ENCODE measurements at regions not wholly inside any gene's neighbourhood (a gene's known extent, or its start where the extent isn't known, plus 50 kb on each side); places are given as distances from the start of the nearest gene placed in this dataset.

GRCh38 chr14:97177016-97177415 lies 379.8 kb downstream of the VRK1 start:
- no peaks in the 10 kb centered on the region for H3K9me3 ChIP-seq
- no peaks in the 10 kb centered on the region for H3K36me3 ChIP-seq
- TF ChIP-seq POLR2AphosphoS5 (IDR thresholded peaks at IDR 0.05) (no peak), POLR2A (IDR thresholded peaks at IDR 0.05) (no peak)
- TF ChIP-seq, protein P1, sequence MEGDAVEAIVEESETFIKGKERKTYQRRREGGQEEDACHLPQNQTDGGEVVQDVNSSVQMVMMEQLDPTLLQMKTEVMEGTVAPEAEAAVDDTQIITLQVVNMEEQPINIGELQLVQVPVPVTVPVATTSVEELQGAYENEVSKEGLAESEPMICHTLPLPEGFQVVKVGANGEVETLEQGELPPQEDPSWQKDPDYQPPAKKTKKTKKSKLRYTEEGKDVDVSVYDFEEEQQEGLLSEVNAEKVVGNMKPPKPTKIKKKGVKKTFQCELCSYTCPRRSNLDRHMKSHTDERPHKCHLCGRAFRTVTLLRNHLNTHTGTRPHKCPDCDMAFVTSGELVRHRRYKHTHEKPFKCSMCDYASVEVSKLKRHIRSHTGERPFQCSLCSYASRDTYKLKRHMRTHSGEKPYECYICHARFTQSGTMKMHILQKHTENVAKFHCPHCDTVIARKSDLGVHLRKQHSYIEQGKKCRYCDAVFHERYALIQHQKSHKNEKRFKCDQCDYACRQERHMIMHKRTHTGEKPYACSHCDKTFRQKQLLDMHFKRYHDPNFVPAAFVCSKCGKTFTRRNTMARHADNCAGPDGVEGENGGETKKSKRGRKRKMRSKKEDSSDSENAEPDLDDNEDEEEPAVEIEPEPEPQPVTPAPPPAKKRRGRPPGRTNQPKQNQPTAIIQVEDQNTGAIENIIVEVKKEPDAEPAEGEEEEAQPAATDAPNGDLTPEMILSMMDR (IDR thresholded peaks at IDR 0.05): no peak
- H3K27ac ChIP-seq: no peak overlapping the region
- intact Hi-C loops (cut with DNase I): no loop called here
- DNase-seq (ENCODE audit: low spot score): no peak
- 54% methylated on average over 6 of the region's 6 CpGs for WGBS
- H3K27me3 ChIP-seq (replicated peaks; ENCODE audit: insufficient read depth): no peaks in the 10 kb centered on the region
- no peak overlapping the region for H3K4me3 ChIP-seq
- H3K4me1 ChIP-seq (replicated peaks): no peaks in the 10 kb centered on the region

DNA sequence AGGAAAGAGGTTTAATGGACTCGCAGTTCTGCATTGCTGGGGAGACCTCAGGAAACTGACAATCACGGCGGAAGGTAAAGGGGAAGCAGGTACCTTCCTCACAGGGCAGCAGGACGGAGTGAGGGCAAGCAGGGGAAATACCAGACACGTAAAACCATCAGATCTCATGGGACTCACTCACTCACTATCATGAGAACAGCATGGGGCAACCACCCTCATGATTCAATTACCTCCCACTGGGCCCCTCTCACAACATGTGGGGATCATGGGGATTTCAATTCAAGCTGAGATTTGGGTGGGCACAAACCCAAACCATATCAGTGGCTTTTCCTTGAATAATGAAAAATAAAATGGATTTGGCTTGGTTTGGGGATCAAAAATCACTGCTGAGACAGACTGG lies 380.5 kb downstream of the VRK1 start:
- H3K36me3 ChIP-seq: no peaks in the 10 kb centered on the region
- no peak overlapping the region for H3K4me3 ChIP-seq
- no peak for DNase-seq (ENCODE audit: low spot score)
- intact Hi-C loops (cut with DNase I): no loop called here
- 55% methylated on average over 5 of the region's 5 CpGs for WGBS
- no peaks in the 10 kb centered on the region for H3K4me1 ChIP-seq (replicated peaks)
- TF ChIP-seq POLR2AphosphoS5 (IDR thresholded peaks at IDR 0.05): no peak
- TF ChIP-seq, protein P1 (IDR thresholded peaks at IDR 0.05): no peak
- no peaks in the 10 kb centered on the region for H3K9me3 ChIP-seq
- no peak overlapping the region for H3K27ac ChIP-seq
- no peaks in the 10 kb centered on the region for H3K27me3 ChIP-seq (replicated peaks; ENCODE audit: insufficient read depth)

GRCh38 chr14:97178781-97179180 lies 381.6 kb downstream of the VRK1 start:
- H3K27me3 ChIP-seq (replicated peaks; ENCODE audit: insufficient read depth): no peaks in the 10 kb centered on the region
- H3K27ac ChIP-seq: no peak overlapping the region
- no peaks in the 10 kb centered on the region for H3K36me3 ChIP-seq
- no peaks in the 10 kb centered on the region for H3K4me1 ChIP-seq (replicated peaks)
- no peak overlapping the region for H3K4me3 ChIP-seq
- H3K9me3 ChIP-seq: no peaks in the 10 kb centered on the region
- intact Hi-C loops (cut with DNase I): no loop called here
- 65% methylated on average over 5 of the region's 5 CpGs for WGBS
- DNase-seq (ENCODE audit: low spot score): no peak
- TF ChIP-seq POLR2AphosphoS5 (IDR thresholded peaks at IDR 0.05) (no peak), POLR2A (IDR thresholded peaks at IDR 0.05) (no peak)
- TF ChIP-seq, protein P1 (IDR thresholded peaks at IDR 0.05): no peak

DNA sequence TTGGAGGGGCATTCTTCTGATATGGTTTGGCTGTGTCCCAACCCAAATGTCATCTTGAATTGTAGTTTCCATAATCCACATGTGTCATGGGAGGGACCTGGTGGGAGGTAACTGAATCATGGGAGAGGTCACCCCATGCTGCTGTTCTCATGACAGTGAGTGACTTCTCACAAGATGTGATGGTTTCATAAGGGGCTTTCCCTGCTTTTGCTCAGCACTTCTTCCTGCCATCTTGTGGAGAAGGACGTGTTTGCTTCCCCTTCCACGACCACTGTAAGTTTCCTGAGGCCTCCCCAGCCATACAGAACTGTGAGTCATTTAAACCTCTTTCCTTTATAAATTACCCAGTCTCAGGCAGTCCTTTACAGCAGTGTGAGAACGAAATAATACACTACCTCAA lies 382.4 kb downstream of the VRK1 start:
- 53% methylated on average over 3 of the region's 3 CpGs for WGBS

More for the DNA sequence above, 382.4 kb downstream of the VRK1 start:
- intact Hi-C loops (cut with DNase I): no loop called here
- H3K36me3 ChIP-seq: no peaks in the 10 kb centered on the region
- no peak for DNase-seq (ENCODE audit: low spot score)
- H3K4me3 ChIP-seq: no peak overlapping the region
- H3K27ac ChIP-seq: no peak overlapping the region
- no peaks in the 10 kb centered on the region for H3K4me1 ChIP-seq (replicated peaks)
- TF ChIP-seq POLR2A (IDR thresholded peaks at IDR 0.05) (no peak), POLR2AphosphoS5 (IDR thresholded peaks at IDR 0.05) (no peak)
- TF ChIP-seq, protein P1 (IDR thresholded peaks at IDR 0.05): no peak
- H3K27me3 ChIP-seq (replicated peaks; ENCODE audit: insufficient read depth): no peaks in the 10 kb centered on the region
- H3K9me3 ChIP-seq: no peaks in the 10 kb centered on the region

Measured in prostate gland (tissue), 2 donors.